ENCODE measurements at regions not wholly inside any gene's neighbourhood (a gene's known extent, or its start where the extent isn't known, plus 50 kb on each side); places are given as distances from the start of the nearest gene placed in this dataset.

DNA sequence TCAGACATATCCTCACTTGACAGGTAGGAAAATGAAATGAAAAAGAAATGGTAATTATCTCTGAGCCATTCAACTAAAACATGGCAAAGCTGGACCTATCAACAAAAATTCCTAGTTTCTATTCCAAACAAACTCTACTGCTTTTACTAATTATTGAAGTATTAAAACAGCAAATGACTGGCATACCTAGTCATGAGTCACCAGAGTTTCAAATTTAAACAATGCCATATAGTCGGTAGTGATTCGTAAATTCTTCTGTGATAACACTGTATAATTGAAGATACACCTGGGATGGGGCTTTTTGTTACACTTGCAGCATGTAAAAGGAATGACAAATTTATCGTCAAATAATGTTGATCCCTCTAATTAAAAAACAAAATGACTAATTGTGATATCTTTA is 153.1 kb upstream of the THUMPD2 start:
- no peak for TF ChIP-seq POLR2A (IDR thresholded peaks at IDR 0.05)
- TF ChIP-seq, protein P1, sequence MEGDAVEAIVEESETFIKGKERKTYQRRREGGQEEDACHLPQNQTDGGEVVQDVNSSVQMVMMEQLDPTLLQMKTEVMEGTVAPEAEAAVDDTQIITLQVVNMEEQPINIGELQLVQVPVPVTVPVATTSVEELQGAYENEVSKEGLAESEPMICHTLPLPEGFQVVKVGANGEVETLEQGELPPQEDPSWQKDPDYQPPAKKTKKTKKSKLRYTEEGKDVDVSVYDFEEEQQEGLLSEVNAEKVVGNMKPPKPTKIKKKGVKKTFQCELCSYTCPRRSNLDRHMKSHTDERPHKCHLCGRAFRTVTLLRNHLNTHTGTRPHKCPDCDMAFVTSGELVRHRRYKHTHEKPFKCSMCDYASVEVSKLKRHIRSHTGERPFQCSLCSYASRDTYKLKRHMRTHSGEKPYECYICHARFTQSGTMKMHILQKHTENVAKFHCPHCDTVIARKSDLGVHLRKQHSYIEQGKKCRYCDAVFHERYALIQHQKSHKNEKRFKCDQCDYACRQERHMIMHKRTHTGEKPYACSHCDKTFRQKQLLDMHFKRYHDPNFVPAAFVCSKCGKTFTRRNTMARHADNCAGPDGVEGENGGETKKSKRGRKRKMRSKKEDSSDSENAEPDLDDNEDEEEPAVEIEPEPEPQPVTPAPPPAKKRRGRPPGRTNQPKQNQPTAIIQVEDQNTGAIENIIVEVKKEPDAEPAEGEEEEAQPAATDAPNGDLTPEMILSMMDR (IDR thresholded peaks at IDR 0.05): no peak
- TF ChIP-seq POLR2AphosphoS5 (IDR thresholded peaks at IDR 0.05): no peak
- no peak for TF ChIP-seq EP300 (IDR thresholded peaks at IDR 0.05)

All from stomach (tissue), 4 donors.